ENCODE measurements at regions not wholly inside any gene's neighbourhood (a gene's known extent, or its start where the extent isn't known, plus 50 kb on each side); places are given as distances from the start of the nearest gene placed in this dataset.

DNA sequence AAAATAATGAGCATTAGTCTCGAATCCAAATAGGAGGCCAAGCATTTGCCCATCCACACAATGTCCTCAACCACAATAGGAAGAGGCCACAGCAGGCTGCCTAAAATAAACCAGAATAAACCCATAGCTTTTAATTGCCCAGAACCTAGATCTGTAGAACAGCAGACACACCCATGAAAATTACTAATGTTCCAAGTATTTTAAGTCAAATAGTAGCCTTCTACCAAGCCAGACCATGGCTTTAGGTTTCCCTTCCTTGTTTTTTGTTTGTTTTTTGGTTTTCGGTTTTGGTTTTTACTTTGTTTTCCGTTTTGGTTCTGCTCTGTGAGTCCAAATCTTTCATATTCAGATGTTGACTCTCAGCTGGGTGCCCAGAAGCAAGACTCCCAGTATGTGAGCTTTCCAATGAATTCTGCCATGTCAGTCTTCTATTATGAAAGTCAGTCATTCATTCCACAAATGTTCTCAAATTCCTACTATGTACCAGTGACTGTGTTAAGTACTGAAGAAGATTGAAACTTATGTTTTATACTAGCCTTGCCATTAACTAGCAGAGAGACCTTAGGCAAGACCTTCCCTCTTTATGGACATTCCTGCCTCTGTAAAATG is 57.8 kb upstream of the BOC start:
- no peak for DNase-seq (ENCODE audit: low spot score in 2 of 2)
- Histone ChIP-seq H3K4me3 (no peak overlapping the region), H3K36me3 (no peaks in the 10 kb centered on the region), H3K27me3 (no peaks in the 10 kb centered on the region), H3K4me1 (peaks cover 0 to 47% (median 0%) of the 10 kb centered on the region in 4 donors), H3K27ac (peak overlapping the region in 1 of 4 donors; percentile 46), H3K9me3 (no peaks in the 10 kb centered on the region)
- TF ChIP-seq, protein P1, sequence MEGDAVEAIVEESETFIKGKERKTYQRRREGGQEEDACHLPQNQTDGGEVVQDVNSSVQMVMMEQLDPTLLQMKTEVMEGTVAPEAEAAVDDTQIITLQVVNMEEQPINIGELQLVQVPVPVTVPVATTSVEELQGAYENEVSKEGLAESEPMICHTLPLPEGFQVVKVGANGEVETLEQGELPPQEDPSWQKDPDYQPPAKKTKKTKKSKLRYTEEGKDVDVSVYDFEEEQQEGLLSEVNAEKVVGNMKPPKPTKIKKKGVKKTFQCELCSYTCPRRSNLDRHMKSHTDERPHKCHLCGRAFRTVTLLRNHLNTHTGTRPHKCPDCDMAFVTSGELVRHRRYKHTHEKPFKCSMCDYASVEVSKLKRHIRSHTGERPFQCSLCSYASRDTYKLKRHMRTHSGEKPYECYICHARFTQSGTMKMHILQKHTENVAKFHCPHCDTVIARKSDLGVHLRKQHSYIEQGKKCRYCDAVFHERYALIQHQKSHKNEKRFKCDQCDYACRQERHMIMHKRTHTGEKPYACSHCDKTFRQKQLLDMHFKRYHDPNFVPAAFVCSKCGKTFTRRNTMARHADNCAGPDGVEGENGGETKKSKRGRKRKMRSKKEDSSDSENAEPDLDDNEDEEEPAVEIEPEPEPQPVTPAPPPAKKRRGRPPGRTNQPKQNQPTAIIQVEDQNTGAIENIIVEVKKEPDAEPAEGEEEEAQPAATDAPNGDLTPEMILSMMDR (IDR thresholded peaks at IDR 0.05): no peak
- TF ChIP-seq EP300 (IDR thresholded peaks at IDR 0.05): no peak
- TF ChIP-seq POLR2A (IDR thresholded peaks at IDR 0.05): no peak
- WGBS, 2 donors: 61 to 77% methylated on average over 3 of the region's 3 CpGs

- no peaks in the 10 kb centered on the region for H3K36me3 ChIP-seq
- TF ChIP-seq POLR2A (IDR thresholded peaks at IDR 0.05) (no peak), EP300 (IDR thresholded peaks at IDR 0.05) (no peak)
- TF ChIP-seq, protein P1 (IDR thresholded peaks at IDR 0.05): no peak
- 51 to 64% methylated on average over 2 of the region's 2 CpGs for WGBS, 2 donors
- no peaks in the 10 kb centered on the region for H3K27me3 ChIP-seq
- H3K4me1 ChIP-seq: peaks cover 0 to 34% (median 0%) of the 10 kb centered on the region in 4 donors
- no peak for DNase-seq (ENCODE audit: low spot score in 2 of 2)
- H3K9me3 ChIP-seq: no peaks in the 10 kb centered on the region
- peak overlapping the region in 2 of 4 donors; percentile 19 to 58 for H3K27ac ChIP-seq
- H3K4me3 ChIP-seq: no peak overlapping the region
These were observed 54.5 kb upstream of the BOC start for GRCh38 chr3:113156816-113157333.

GRCh38 chr3:113157408-113158030 is 53.8 kb upstream of the BOC start:
- 62 to 64% methylated on average over 3 of the region's 3 CpGs for WGBS, 2 donors
- H3K4me3 ChIP-seq: no peak overlapping the region
- H3K9me3 ChIP-seq: no peaks in the 10 kb centered on the region
- peak overlapping the region in 3 of 4 donors; percentile 4 to 58 (median 48) for H3K27ac ChIP-seq
- no peaks in the 10 kb centered on the region for H3K27me3 ChIP-seq
- peak; percentile 29 to 64 for DNase-seq (ENCODE audit: low spot score in 2 of 2)
- TF ChIP-seq POLR2A (IDR thresholded peaks at IDR 0.05) (no peak), EP300 (IDR thresholded peaks at IDR 0.05) (peak in 1 of 2 donors; percentile 73)
- TF ChIP-seq, protein P1 (IDR thresholded peaks at IDR 0.05): no peak
- no peaks in the 10 kb centered on the region for H3K36me3 ChIP-seq
- H3K4me1 ChIP-seq: peaks cover 0 to 28% (median 0%) of the 10 kb centered on the region in 4 donors

- no peak overlapping the region for H3K4me3 ChIP-seq
- no peaks in the 10 kb centered on the region for H3K36me3 ChIP-seq
- peak overlapping the region in 2 of 4 donors; percentile 48 to 58 for H3K27ac ChIP-seq
- DNase-seq (ENCODE audit: low spot score in 2 of 2): peak in 1 of 2 donors; percentile 18
- H3K9me3 ChIP-seq: no peaks in the 10 kb centered on the region
- 64 to 70% methylated on average over 4 of the region's 4 CpGs for WGBS, 2 donors
- H3K27me3 ChIP-seq: no peaks in the 10 kb centered on the region
- TF ChIP-seq POLR2A (IDR thresholded peaks at IDR 0.05) (no peak), EP300 (IDR thresholded peaks at IDR 0.05) (no peak)
- TF ChIP-seq, protein P1 (IDR thresholded peaks at IDR 0.05): no peak
- peaks cover 0 to 28% (median 0%) of the 10 kb centered on the region in 4 donors for H3K4me1 ChIP-seq
These were observed 53.2 kb upstream of the BOC start for GRCh38 chr3:113158171-113158570.

Data from tibial nerve (tissue), 4 donors.